GM23248 (cell line): ENCODE measurements at regions not wholly inside any gene's neighbourhood (a gene's known extent, or its start where the extent isn't known, plus 50 kb on each side); places are given as distances from the start of the nearest gene placed in this dataset.

Source experiments
- EZH2 ChIP-seq: fragments of 200-600 bp; sonication (generic); IDR thresholded peaks from 2 replicates; pipeline ENCODE4 v1.6.1; 2018; ENCODE audit warnings: antibody characterized with exemption, mild to moderate bottlenecking; ENCODE audit not compliant: insufficient read depth, poor library complexity, severe bottlenecking
- EZH2phosphoT487 ChIP-seq: fragments of 200-600 bp; sonication (generic); IDR thresholded peaks from 2 replicates; pipeline ENCODE4 v1.6.1; 2018; ENCODE audit warnings: antibody characterized with exemption, moderate library complexity, mild to moderate bottlenecking, low read depth; ENCODE audit not compliant: insufficient read depth

- TF ChIP-seq EZH2 (no peak), EZH2phosphoT487 (no peak)
These were observed 58.3 kb upstream of the PNPT1 start for GRCh38 chr2:55751966-55752365.
